Chondrocyte (in vitro differentiated cells): ENCODE measurements at regions not wholly inside any gene's neighbourhood (a gene's known extent, or its start where the extent isn't known, plus 50 kb on each side); places are given as distances from the start of the nearest gene placed in this dataset.

Source experiments
- DNase-seq: peaks from one replicate; pipeline ENCODE4 v3.0.0; 2021; ENCODE audit warnings: mixed read lengths, low spot score
- H3K27ac Mint-ChIP-seq: one replicate; pipeline ENCODE4 v1.8.0; 2021; ENCODE audit warnings: mild to moderate bottlenecking, moderate library complexity, mixed read lengths; ENCODE audit not compliant: unreplicated experiment
- H3K27me3 Mint-ChIP-seq: 2 replicates; pipeline ENCODE4 v1.8.0; 2021; ENCODE audit warnings: low read depth, mixed read lengths
- H3K36me3 Mint-ChIP-seq: 2 replicates; pipeline ENCODE4 v1.8.0; 2021; ENCODE audit warnings: low read depth, mixed read lengths
- H3K4me1 Mint-ChIP-seq: 2 replicates; pipeline ENCODE4 v1.8.0; 2021; ENCODE audit warnings: low read depth, mild to moderate bottlenecking, mixed read lengths
- H3K4me3 Mint-ChIP-seq: one replicate; pipeline ENCODE4 v1.8.0; 2021; ENCODE audit warnings: mild to moderate bottlenecking, moderate library complexity, mixed read lengths; ENCODE audit not compliant: unreplicated experiment
- H3K9me3 Mint-ChIP-seq: 2 replicates; pipeline ENCODE4 v1.8.0; 2021; ENCODE audit warnings: low read depth, mixed read lengths
- CTCF ChIP-seq: fragments of 200-600 bp; sonication (generic); IDR thresholded peaks from 2 replicates; pipeline ENCODE4 v1.5.0; 2021; ENCODE audit warnings: antibody characterized with exemption, mild to moderate bottlenecking, moderate library complexity

GRCh38 chr7:145665499-145666258 is 450.9 kb upstream of the CNTNAP2 start:
- H3K27ac Mint-ChIP-seq: no peak overlapping the region
- H3K4me1 Mint-ChIP-seq: peaks cover 7% of the 10 kb centered on the region
- H3K36me3 Mint-ChIP-seq: peaks cover 1% of the 10 kb centered on the region
- no peaks in the 10 kb centered on the region for H3K27me3 Mint-ChIP-seq
- H3K4me3 Mint-ChIP-seq: no peak overlapping the region
- no peak for DNase-seq
- TF ChIP-seq CTCF: no peak
- H3K9me3 Mint-ChIP-seq: peaks cover 29% of the 10 kb centered on the region

- DNase-seq: no peak
- H3K9me3 Mint-ChIP-seq: peaks cover 16% of the 10 kb centered on the region
- H3K36me3 Mint-ChIP-seq: no peaks in the 10 kb centered on the region
- H3K4me1 Mint-ChIP-seq: no peaks in the 10 kb centered on the region
- peaks cover 2% of the 10 kb centered on the region for H3K27me3 Mint-ChIP-seq
- no peak overlapping the region for H3K4me3 Mint-ChIP-seq
- H3K27ac Mint-ChIP-seq: no peak overlapping the region
- TF ChIP-seq CTCF: no peak
These were observed 460.9 kb upstream of the CNTNAP2 start for GRCh38 chr7:145655666-145656065.

GRCh38 chr7:145645135-145645515 is 471.5 kb upstream of the CNTNAP2 start:
- no peak for TF ChIP-seq CTCF
- H3K36me3 Mint-ChIP-seq: no peaks in the 10 kb centered on the region
- no peak overlapping the region for H3K4me3 Mint-ChIP-seq
- no peaks in the 10 kb centered on the region for H3K4me1 Mint-ChIP-seq
- H3K27ac Mint-ChIP-seq: no peak overlapping the region
- no peaks in the 10 kb centered on the region for H3K27me3 Mint-ChIP-seq
- no peak for DNase-seq
- H3K9me3 Mint-ChIP-seq: peaks cover 31% of the 10 kb centered on the region

GRCh38 chr7:145644426-145645134 is 472.0 kb upstream of the CNTNAP2 start:
- no peaks in the 10 kb centered on the region for H3K27me3 Mint-ChIP-seq
- peaks cover 37% of the 10 kb centered on the region for H3K9me3 Mint-ChIP-seq
- TF ChIP-seq CTCF: no peak
- H3K4me3 Mint-ChIP-seq: no peak overlapping the region
- no peak for DNase-seq
- no peaks in the 10 kb centered on the region for H3K4me1 Mint-ChIP-seq
- H3K36me3 Mint-ChIP-seq: no peaks in the 10 kb centered on the region
- H3K27ac Mint-ChIP-seq: no peak overlapping the region

GRCh38 chr7:145643981-145644380 is 472.6 kb upstream of the CNTNAP2 start:
- TF ChIP-seq CTCF: no peak
- Mint-ChIP-seq H3K36me3 (no peaks in the 10 kb centered on the region), H3K9me3 (peaks cover 40% of the 10 kb centered on the region), H3K4me1 (no peaks in the 10 kb centered on the region), H3K4me3 (no peak overlapping the region), H3K27me3 (no peaks in the 10 kb centered on the region), H3K27ac (no peak overlapping the region)
- no peak for DNase-seq
